Calu3 (cell line): ENCODE measurements at regions not wholly inside any gene's neighbourhood (a gene's known extent, or its start where the extent isn't known, plus 50 kb on each side); places are given as distances from the start of the nearest gene placed in this dataset.
A peak's percentile ranks its signal among the peaks of the same experiment; 100 is the strongest.

Source experiments
- BruUV-seq: library from RNA; stranded (reverse); fragments of 400-500 nt; replicated peaks from 2 replicates; lab custom pipeline; 2021; lab: Mats Ljungman, UMichigan
- CTCF ChIA-PET: fragments of 300-600 bp; sonication (Branson Sonifier 250); formaldehyde crosslinking; loops from one replicate; lab custom pipeline; 2022; ENCODE audit warnings: antibody characterized with exemption; lab: Charles Lee
- DNase-seq: peaks from one replicate; pipeline ENCODE4 v3.0.0; 2022
- H3K27ac Mint-ChIP-seq: one replicate; pipeline ENCODE4 v1.8.0; 2022; ENCODE audit warnings: mixed read lengths; ENCODE audit not compliant: unreplicated experiment
- H3K27me3 Mint-ChIP-seq: one replicate; pipeline ENCODE4 v1.8.0; 2022; ENCODE audit warnings: mixed read lengths; ENCODE audit not compliant: unreplicated experiment
- H3K36me3 Mint-ChIP-seq: one replicate; pipeline ENCODE4 v1.8.0; 2022; ENCODE audit warnings: mild to moderate bottlenecking, moderate library complexity, mixed read lengths; ENCODE audit not compliant: insufficient read depth, unreplicated experiment
- H3K4me1 Mint-ChIP-seq: one replicate; pipeline ENCODE4 v1.8.0; 2022; ENCODE audit warnings: mild to moderate bottlenecking, low read depth, mixed read lengths; ENCODE audit not compliant: unreplicated experiment
- H3K4me3 Mint-ChIP-seq: one replicate; pipeline ENCODE4 v1.8.0; 2022; ENCODE audit warnings: mild to moderate bottlenecking, low read depth, moderate library complexity, mixed read lengths; ENCODE audit not compliant: unreplicated experiment
- H3K9me3 Mint-ChIP-seq: one replicate; pipeline ENCODE4 v1.8.0; 2022; ENCODE audit warnings: low read depth, mixed read lengths; ENCODE audit not compliant: unreplicated experiment
- CTCF ChIP-seq: fragments of 200-600 bp; IDR thresholded peaks from one replicate; pipeline ENCODE4 v1.8.0; 2022; ENCODE audit warnings: antibody characterized with exemption; ENCODE audit not compliant: unreplicated experiment
- intact Hi-C: fragments of 100-400 bp; cut with micrococcal nuclease; formaldehyde crosslinking; loops from one replicate; pipeline ENCODE4 v1.10.0; 2022; ENCODE audit not compliant: unreplicated experiment

- no peaks in the 10 kb centered on the region for H3K9me3 Mint-ChIP-seq
- H3K27ac Mint-ChIP-seq: no peak overlapping the region
- DNase-seq: no peak
- H3K27me3 Mint-ChIP-seq: no peaks in the 10 kb centered on the region
- no peak overlapping the region for H3K4me3 Mint-ChIP-seq
- TF ChIP-seq CTCF: no peak
- intact Hi-C loops: no loop called here
- CTCF ChIA-PET: no interaction called here
- no TSS peak for BruUV-seq
- H3K4me1 Mint-ChIP-seq: no peaks in the 10 kb centered on the region
- H3K36me3 Mint-ChIP-seq: no peaks in the 10 kb centered on the region
Observed at GRCh38 chr6:141576751-141577150, 556.0 kb upstream of the GJE1 start.

DNA sequence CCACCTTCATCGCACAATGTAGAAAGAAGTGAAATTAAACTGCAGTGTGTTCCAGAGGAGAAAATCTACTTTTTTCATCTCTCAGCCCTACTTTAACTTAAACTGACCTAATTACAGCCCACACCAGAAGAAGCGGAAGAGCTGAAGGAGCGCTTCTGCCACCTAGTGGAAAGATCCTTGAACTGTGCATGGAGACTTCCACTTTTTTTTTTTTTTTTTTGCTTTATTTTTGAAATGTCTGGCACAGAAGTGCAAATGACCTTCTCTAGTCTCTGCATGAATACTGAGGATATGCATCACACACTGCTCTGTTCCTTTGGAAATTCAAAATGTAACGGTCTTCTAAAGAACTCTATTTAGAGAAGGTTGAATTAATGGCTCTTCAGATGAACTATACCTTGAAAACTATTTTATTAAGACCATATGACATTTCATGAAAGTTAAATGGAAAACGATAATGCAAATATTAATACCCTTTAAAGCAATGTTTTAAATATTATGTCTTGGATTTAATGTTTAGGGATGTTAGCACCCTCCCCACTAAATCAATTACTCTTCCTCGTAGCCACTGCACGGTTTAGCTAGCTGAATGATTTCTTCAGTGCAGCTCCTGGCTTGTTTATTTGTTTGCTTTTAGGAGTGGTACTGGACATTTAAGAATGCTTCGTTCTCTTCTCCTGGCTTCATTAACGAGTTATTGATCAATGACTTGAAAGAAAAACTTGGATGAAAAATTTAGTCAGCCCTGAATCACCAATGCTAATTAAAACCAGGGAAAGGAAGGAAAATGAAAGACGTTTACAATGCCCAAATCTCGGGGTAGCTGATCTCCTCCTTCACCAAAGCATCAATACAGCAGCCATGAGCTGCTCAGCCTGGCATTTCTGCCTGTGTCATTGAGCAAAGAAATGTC is 569.6 kb upstream of the GJE1 start:
- CTCF ChIA-PET: interaction anchor here (1.4 to 1.7 kb wide), 2 partner anchors 182 to 254 kb away, joined by 3 to 7 read pairs; no protein-coding TSS in a partner anchor
- peak overlapping the region; percentile 56 for H3K4me3 Mint-ChIP-seq
- TF ChIP-seq CTCF: peak; percentile 49
- no TSS peak for BruUV-seq
- H3K9me3 Mint-ChIP-seq: no peaks in the 10 kb centered on the region
- H3K4me1 Mint-ChIP-seq: peaks cover 14% of the 10 kb centered on the region
- DNase-seq: peak; percentile 41
- intact Hi-C loops: loop anchor here (1.0 to 5.0 kb wide), 2 partner anchors 236 to 254 kb away; no protein-coding TSS in a partner anchor
- H3K36me3 Mint-ChIP-seq: no peaks in the 10 kb centered on the region
- no peaks in the 10 kb centered on the region for H3K27me3 Mint-ChIP-seq
- H3K27ac Mint-ChIP-seq: peak overlapping the region; percentile 68

DNA sequence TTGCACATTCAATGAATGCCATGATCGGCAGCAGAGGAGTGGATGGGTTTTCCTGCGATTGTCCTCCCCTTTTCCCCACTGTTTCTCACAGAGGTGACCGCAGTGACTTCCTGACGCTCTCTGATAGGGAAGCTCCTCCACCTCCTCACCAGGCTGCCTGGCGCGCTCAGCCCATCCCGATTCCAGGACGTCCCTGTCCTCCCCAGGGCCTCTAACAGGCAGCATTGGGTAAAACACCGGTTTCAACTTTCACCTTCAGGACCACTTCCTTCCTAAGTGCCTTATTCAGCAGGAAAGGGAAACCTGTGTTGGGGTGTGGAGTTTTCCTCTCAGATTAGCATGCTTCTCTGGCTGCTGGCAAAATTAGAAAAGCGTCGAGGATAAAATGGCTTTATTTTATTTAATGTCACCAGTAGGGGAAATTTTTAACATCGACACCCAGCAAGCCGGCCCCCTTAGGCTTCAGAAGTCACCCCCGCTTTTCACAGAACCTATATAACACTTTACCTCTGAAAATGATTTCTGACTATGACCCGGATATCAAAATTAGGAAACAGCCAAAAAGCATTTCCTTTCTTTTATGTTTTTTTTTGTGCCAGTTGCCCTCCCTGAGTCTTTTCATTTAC is 570.4 kb upstream of the GJE1 start:
- no peaks in the 10 kb centered on the region for H3K9me3 Mint-ChIP-seq
- TF ChIP-seq CTCF: no peak
- DNase-seq: peak; percentile 21
- CTCF ChIA-PET: interaction anchor here (0.6 to 1.7 kb wide), 2 partner anchors 79 to 253 kb away, joined by 7 read pairs; no protein-coding TSS in a partner anchor
- H3K27me3 Mint-ChIP-seq: no peaks in the 10 kb centered on the region
- intact Hi-C loops: loop anchor here (1.0 to 5.0 kb wide), 2 partner anchors 235 to 253 kb away; no protein-coding TSS in a partner anchor
- H3K4me1 Mint-ChIP-seq: peaks cover 14% of the 10 kb centered on the region
- H3K36me3 Mint-ChIP-seq: no peaks in the 10 kb centered on the region
- peak overlapping the region; percentile 68 for H3K27ac Mint-ChIP-seq
- BruUV-seq: no TSS peak
- peak overlapping the region; percentile 56 for H3K4me3 Mint-ChIP-seq

- CTCF ChIA-PET: no interaction called here
- no peak for TF ChIP-seq CTCF
- BruUV-seq: no TSS peak
- peaks cover 14% of the 10 kb centered on the region for H3K4me1 Mint-ChIP-seq
- no peaks in the 10 kb centered on the region for H3K27me3 Mint-ChIP-seq
- no peaks in the 10 kb centered on the region for H3K36me3 Mint-ChIP-seq
- H3K27ac Mint-ChIP-seq: no peak overlapping the region
- intact Hi-C loops: loop anchor here (5.0 kb wide), 1 partner anchor 234 kb away; no protein-coding TSS in a partner anchor
- DNase-seq: no peak
- no peaks in the 10 kb centered on the region for H3K9me3 Mint-ChIP-seq
- H3K4me3 Mint-ChIP-seq: no peak overlapping the region
Observed at GRCh38 chr6:141561154-141561553, 571.6 kb upstream of the GJE1 start.
